HCT116 (cell line): ENCODE measurements at regions not wholly inside any gene's neighbourhood (a gene's known extent, or its start where the extent isn't known, plus 50 kb on each side); places are given as distances from the start of the nearest gene placed in this dataset.

ENCODE experiments used
- ATAC-seq: fragments of 200-7000 bp; cut with Tn5 transposase; 2 replicates; pipeline ENCODE4 v1.9.1; 2020; ENCODE audit warnings: mild to moderate bottlenecking, moderate library complexity
- BruUV-seq: library from RNA; stranded (reverse); fragments of 400-500 nt; replicated peaks from 2 replicates; lab custom pipeline; 2021; lab: Mats Ljungman, UMichigan
- CTCF ChIA-PET: fragments of 300-600 bp; sonication (Branson Sonifier 250); formaldehyde crosslinking; loops from one replicate; lab custom pipeline; 2021; ENCODE audit warnings: antibody characterized with exemption; lab: Charles Lee
- POLR2A ChIA-PET: fragments of 300-600, 350-600 bp; sonication (Branson Sonifier 250); formaldehyde crosslinking; loops from one replicate; lab custom pipeline; 2021; ENCODE audit warnings: antibody characterized with exemption; lab: Charles Lee
- RAD21 ChIA-PET, 2 experiments: fragments of 300-600 bp; sonication (Branson Sonifier 250); formaldehyde crosslinking; loops; one replicate each; lab custom pipeline; 2023; ENCODE audit warnings: low total read pairs in 2 of 2; ENCODE audit not compliant: uncharacterized antibody in 2 of 2, unreplicated experiment in 2 of 2, low non-redundant PET in 1 of 2; lab: Charles Lee
- DNase-seq: peaks from one replicate; pipeline ENCODE4 v3.0.0-alpha.2; 2010; ENCODE audit warnings: low read depth, low spot score
- H2AFZ ChIP-seq: fragments of 200-600 bp; shearing (Covaris generic), sonication (generic); 2 replicates; pipeline ENCODE4 v1.6.1; 2017; ENCODE audit warnings: low read depth, mixed run types, mixed read lengths, antibody characterized with exemption, low read length; ENCODE audit not compliant: poor library complexity, severe bottlenecking
- H3K27ac ChIP-seq: 2 replicates; pipeline ENCODE4 v1.5.1; 2012; ENCODE audit warnings: low read depth, low read length
- H3K27me3 ChIP-seq: fragments of 200-600 bp; sonication (generic); 2 replicates; pipeline ENCODE4 v1.6.1; 2016; ENCODE audit warnings: mixed run types, low read length, mixed read lengths; ENCODE audit not compliant: insufficient read depth
- H3K36me3 ChIP-seq, 2 experiments: fragments of 200-500 bp in 1 of 2; fragments of 200-600 bp in 1 of 2; sonication (Bioruptor generic) in 1 of 2; sonication (generic) in 1 of 2; 2 replicates each; pipeline versions ENCODE4 v1.5.1 to v1.6.1; 2014 to 2016; ENCODE audit warnings: low read length in 2 of 2, inconsistent platforms in 1 of 2, mixed read lengths in 1 of 2, mixed run types in 1 of 2; ENCODE audit not compliant: insufficient read depth in 2 of 2, control insufficient read depth in 1 of 2
- H3K4me1 ChIP-seq, 2 experiments: fragments of 200-600 bp in 1 of 2; sonication (generic) in 1 of 2; 2 replicates each; pipeline versions ENCODE4 v1.5.1 to v1.6.1; 2012 to 2017; ENCODE audit warnings: low read length in 2 of 2, inconsistent platforms in 1 of 2, mild to moderate bottlenecking in 1 of 2, mixed read lengths in 1 of 2, mixed run types in 1 of 2, moderate library complexity in 1 of 2; ENCODE audit not compliant: insufficient read depth in 2 of 2, control insufficient read depth in 1 of 2
- H3K4me2 ChIP-seq: fragments of 200-600 bp; sonication (generic); 2 replicates; pipeline ENCODE4 v1.6.1; 2017; ENCODE audit warnings: mixed run types, low read length, mixed read lengths
- H3K4me3 ChIP-seq, 2 experiments: fragments of 200-600 bp in 1 of 2; sonication (generic) in 1 of 2; replicated peaks in 1 of 2; 2 replicates each; pipeline ENCODE4 v1.5.1; 2011 to 2016; ENCODE audit warnings: low read length in 2 of 2, control low read depth in 1 of 2, low read depth in 1 of 2, mild to moderate bottlenecking in 1 of 2, mixed read lengths in 1 of 2, mixed run types in 1 of 2
- H3K79me2 ChIP-seq: fragments of 200-600 bp; sonication (generic); 2 replicates; pipeline ENCODE4 v1.6.1; 2017; ENCODE audit warnings: mild to moderate bottlenecking, mixed run types, low read length, moderate library complexity, mixed read lengths; ENCODE audit not compliant: insufficient read depth
- H3K9ac ChIP-seq: fragments of 200-600 bp; sonication (generic); 2 replicates; pipeline ENCODE4 v1.6.1; 2016; ENCODE audit warnings: low read length, mixed read lengths
- H3K9me2 ChIP-seq: fragments of 200-600 bp; sonication (generic), shearing (Covaris generic); 2 replicates; pipeline ENCODE4 v1.6.1; 2017; ENCODE audit warnings: mixed run types, mild to moderate bottlenecking, moderate library complexity; ENCODE audit not compliant: insufficient read depth
- H3K9me3 ChIP-seq, 2 experiments: fragments of 200-500 bp in 1 of 2; fragments of 200-600 bp in 1 of 2; sonication (Bioruptor generic) in 1 of 2; sonication (generic) in 1 of 2; 2 replicates each; pipeline ENCODE4 v1.6.1; 2014 to 2017; ENCODE audit warnings: low read length in 2 of 2, mixed read lengths in 2 of 2, inconsistent platforms in 1 of 2, low read depth in 1 of 2, mild to moderate bottlenecking in 1 of 2, mixed run types in 1 of 2, moderate library complexity in 1 of 2; ENCODE audit not compliant: control insufficient read depth in 1 of 2, insufficient read depth in 1 of 2
- H4K20me1 ChIP-seq: fragments of 200-600 bp; sonication (generic), shearing (Covaris generic); 2 replicates; pipeline ENCODE4 v1.6.1; 2017; ENCODE audit warnings: mixed run types, mild to moderate bottlenecking, moderate library complexity; ENCODE audit not compliant: insufficient read depth
- ATF3 ChIP-seq: IDR thresholded peaks from 2 replicates; pipeline ENCODE4 v1.6.1; 2012
- EGR1 ChIP-seq: IDR thresholded peaks from 2 replicates; pipeline ENCODE4 v1.6.1; 2012; ENCODE audit warnings: low read depth
- ELF1 ChIP-seq: IDR thresholded peaks from 2 replicates; pipeline ENCODE4 v1.6.1; 2012; ENCODE audit warnings: low read depth, borderline replicate concordance
- EZH2 ChIP-seq: fragments of 200-600 bp; sonication (generic); IDR thresholded peaks from 2 replicates; pipeline ENCODE4 v1.6.1; 2017; ENCODE audit warnings: antibody characterized with exemption, mixed run types
- JUND ChIP-seq: IDR thresholded peaks from 2 replicates; pipeline ENCODE4 v1.6.1; 2012
- MAX ChIP-seq: IDR thresholded peaks from 2 replicates; pipeline ENCODE4 v1.6.1; 2012
- RAD21 ChIP-seq: IDR thresholded peaks from 2 replicates; pipeline ENCODE4 v1.6.1; 2012; ENCODE audit warnings: low read depth, mild to moderate bottlenecking
- REST ChIP-seq: IDR thresholded peaks from 2 replicates; pipeline ENCODE4 v1.6.1; 2012; ENCODE audit warnings: low read depth
- SRF ChIP-seq: IDR thresholded peaks from 2 replicates; pipeline ENCODE4 v1.6.1; 2012; ENCODE audit warnings: low read depth
- intact Hi-C: fragments of 100-400 bp; cut with micrococcal nuclease; formaldehyde crosslinking; loops from 2 replicates; pipeline ENCODE4 v1.10.0; 2022

- DNase-seq (no peak), ATAC-seq (no peak)
- no peaks in the 10 kb centered on the region for H3K9me3 ChIP-seq
- no peaks in the 10 kb centered on the region for H3K36me3 ChIP-seq
- peaks cover 3 to 12% of the 10 kb centered on the region in 2 experiments for H3K4me1 ChIP-seq
- no peak overlapping the region for H3K27ac ChIP-seq
- no peaks in the 10 kb centered on the region for H3K79me2 ChIP-seq
- H3K9me2 ChIP-seq: no peaks in the 10 kb centered on the region
- H3K9ac ChIP-seq: no peak overlapping the region
- ChIA-PET RAD21 (no interaction called here), POLR2A (no interaction called here), CTCF (no interaction called here)
- H2AFZ ChIP-seq: no peak overlapping the region
- H3K4me3 ChIP-seq: no peak overlapping the region
- no TSS peak for BruUV-seq
- H3K27me3 ChIP-seq: no peaks in the 10 kb centered on the region
- no peaks in the 10 kb centered on the region for H4K20me1 ChIP-seq
- H3K4me2 ChIP-seq: no peak overlapping the region
- intact Hi-C loops: no loop called here
- TF ChIP-seq RAD21: no peak
- no peak for TF ChIP-seq MAX
- no peak for TF ChIP-seq SRF
- no peak for TF ChIP-seq REST
- TF ChIP-seq EGR1: no peak
- no peak for TF ChIP-seq ATF3
- no peak for TF ChIP-seq EZH2
- TF ChIP-seq ELF1: no peak
- TF ChIP-seq JUND: no peak
- TF ChIP-seq, all 23 proteins: peak for 0
Observed at GRCh38 chr9:105059252-105059651, 131.3 kb upstream of the ABCA1 start.
